Esophagus squamous epithelium (tissue), 4 donors: ENCODE measurements at regions not wholly inside any gene's neighbourhood (a gene's known extent, or its start where the extent isn't known, plus 50 kb on each side); places are given as distances from the start of the nearest gene placed in this dataset.

Experiments
- CTCF ChIP-seq, 6 experiments: fragments of 450-650 bp in 4 of 6; fragments of 200-600 bp in 2 of 6; sonication (generic) in 2 of 6; IDR thresholded peaks; one replicate each; pipeline ENCODE4 v1.5.1; 2016 to 2019; ENCODE audit warnings: antibody characterized with exemption in 6 of 6, mild to moderate bottlenecking in 4 of 6, moderate library complexity in 4 of 6
- POLR2A ChIP-seq, 4 donors: fragments of 450-650 bp; IDR thresholded peaks; one replicate each; pipeline ENCODE4 v1.6.1; 2017; ENCODE audit warnings: antibody characterized with exemption in 4 of 4, mild to moderate bottlenecking in 4 of 4, moderate library complexity in 3 of 4

GRCh38 chrX:9401051-9401450, 63.8 kb upstream of the TBL1X start:
- no peak for TF ChIP-seq CTCF (IDR thresholded peaks at IDR 0.05)
- no peak for TF ChIP-seq POLR2A (IDR thresholded peaks at IDR 0.05)
